ENCODE measurements at regions not wholly inside any gene's neighbourhood (a gene's known extent, or its start where the extent isn't known, plus 50 kb on each side); places are given as distances from the start of the nearest gene placed in this dataset.
"Not testable (repeated sequence)": the region's sequence is repeated elsewhere in the genome, so short reads cannot be mapped to it uniquely, and the experiment has no call there.

- DNase-seq (ENCODE audit: low read depth in 2 of 2), result no peak
These were observed 101.2 kb upstream of the SEC11C start for GRCh38 chr18:59038295-59039039.

- DNase-seq (ENCODE audit: low read depth in 2 of 2), result not testable (repeated sequence)
These were observed 100.7 kb upstream of the SEC11C start for GRCh38 chr18:59039040-59039320.

GRCh38 chr18:59039449-59039848 lies 100.2 kb upstream of the SEC11C start:
- no peak for DNase-seq (ENCODE audit: low read depth in 2 of 2)

- DNase-seq (ENCODE audit: low read depth in 2 of 2), result no peak
These were observed 98.9 kb upstream of the SEC11C start for GRCh38 chr18:59040770-59041148.

- no peak for DNase-seq (ENCODE audit: low read depth in 2 of 2)
These were observed 98.4 kb upstream of the SEC11C start for GRCh38 chr18:59041296-59041695.

- DNase-seq (ENCODE audit: low read depth in 2 of 2), result no peak
These were observed 97.6 kb upstream of the SEC11C start for GRCh38 chr18:59041819-59042815.

- DNase-seq (ENCODE audit: low read depth in 2 of 2), result no peak
These were observed 94.8 kb upstream of the SEC11C start for GRCh38 chr18:59044855-59045254.

GRCh38 chr18:59047321-59048047 lies 92.2 kb upstream of the SEC11C start:
- no peak for DNase-seq (ENCODE audit: low read depth in 2 of 2)

- no peak for DNase-seq (ENCODE audit: low read depth in 2 of 2)
These were observed 91.7 kb upstream of the SEC11C start for GRCh38 chr18:59048048-59048363.

- no peak for DNase-seq (ENCODE audit: low read depth in 2 of 2)
These were observed 91.3 kb upstream of the SEC11C start for GRCh38 chr18:59048378-59048777.

GRCh38 chr18:59049721-59050660 lies 89.7 kb upstream of the SEC11C start:
- DNase-seq (ENCODE audit: low read depth in 2 of 2), result no peak

- DNase-seq (ENCODE audit: low read depth in 2 of 2), result no peak
These were observed 89.0 kb upstream of the SEC11C start for GRCh38 chr18:59050661-59051057.

GRCh38 chr18:59051470-59052165 lies 88.1 kb upstream of the SEC11C start:
- no peak for DNase-seq (ENCODE audit: low read depth in 2 of 2)

GRCh38 chr18:59052965-59053820 lies 86.5 kb upstream of the SEC11C start:
- DNase-seq (ENCODE audit: low read depth in 2 of 2), result no peak

- no peak for DNase-seq (ENCODE audit: low read depth in 2 of 2)
These were observed 85.0 kb upstream of the SEC11C start for GRCh38 chr18:59054496-59055287.

- DNase-seq (ENCODE audit: low read depth in 2 of 2), result no peak
These were observed 84.2 kb upstream of the SEC11C start for GRCh38 chr18:59055345-59056032.

- peak in 1 of 2 donors; percentile 72 for DNase-seq (ENCODE audit: low read depth in 2 of 2)
These were observed 82.8 kb upstream of the SEC11C start for GRCh38 chr18:59056706-59057492.

GRCh38 chr18:59057493-59057795 lies 82.2 kb upstream of the SEC11C start:
- DNase-seq (ENCODE audit: low read depth in 2 of 2), result no peak

All from stimulated activated CD4-positive, alpha-beta T cell treated with anti-CD3 and anti-CD28 coated beads, Interleukin-15, amount 100 ng/mL, for 48 hours (primary cell).